ENCODE measurements at regions not wholly inside any gene's neighbourhood (a gene's known extent, or its start where the extent isn't known, plus 50 kb on each side); places are given as distances from the start of the nearest gene placed in this dataset.
A peak's percentile ranks its signal among the peaks of the same experiment; 100 is the strongest.
"Not testable (repeated sequence)": the region's sequence is repeated elsewhere in the genome, so short reads cannot be mapped to it uniquely, and the experiment has no call there.

DNA sequence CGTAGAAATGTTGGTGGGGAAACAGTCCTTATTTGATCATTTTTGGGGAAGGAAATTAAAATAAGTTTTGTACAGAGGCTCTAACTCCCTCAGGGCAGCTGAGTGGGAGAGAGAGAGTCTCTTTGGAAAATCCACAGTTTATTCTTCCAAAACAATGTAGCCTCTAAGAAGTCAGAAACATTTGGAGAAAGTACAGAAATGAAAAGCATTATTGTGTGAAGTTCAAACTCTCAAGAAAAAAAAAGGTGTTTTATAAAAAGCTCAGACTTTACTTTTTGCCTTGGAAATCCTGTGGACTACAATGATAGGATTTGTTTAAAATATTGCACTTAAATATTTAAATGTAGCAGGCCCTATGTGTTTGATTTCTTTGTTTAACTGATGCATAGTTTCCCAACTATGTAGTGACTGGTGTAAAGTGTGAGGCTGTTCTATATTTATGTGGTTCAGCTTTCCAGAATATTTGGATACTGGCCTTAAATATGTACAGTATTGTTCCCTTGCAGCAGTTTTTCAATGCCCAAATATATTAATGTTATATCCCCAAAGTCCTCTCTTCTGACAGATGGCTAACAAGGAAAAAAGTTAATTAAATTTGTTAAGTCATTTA lies 82.0 kb upstream of the OTOGL start:
- Histone ChIP-seq H3K36me3 (ENCODE audit: control insufficient read depth, insufficient read depth, low read length) (no peaks in the 10 kb centered on the region), H3K9ac (ENCODE audit: insufficient read depth, low read length) (no peak overlapping the region), H3K79me2 (ENCODE audit: control insufficient read depth, insufficient read depth, low read length) (no peaks in the 10 kb centered on the region), H3K27ac (ENCODE audit: insufficient read depth, low read length) (no peak overlapping the region), H3K27me3 (ENCODE audit: control insufficient read depth, insufficient read depth, low read length) (no peaks in the 10 kb centered on the region), H3K4me2 (ENCODE audit: extremely low read depth, insufficient read depth, low read length) (no peak overlapping the region), H3K9me3 (ENCODE audit: control insufficient read depth, insufficient read depth, low read depth, low read length) (no peaks in the 10 kb centered on the region), H3K4me1 (ENCODE audit: control insufficient read depth, extremely low read depth, insufficient read depth, low read length) (peaks cover 2% of the 10 kb centered on the region), H4K20me1 (ENCODE audit: control insufficient read depth, extremely low read depth, insufficient read depth, low read length) (no peaks in the 10 kb centered on the region), H2AFZ (ENCODE audit: low read length) (peak overlapping the region; percentile 15), H3K4me3 (replicated peaks in 1 of 4; ENCODE audit: control extremely low read depth in 1 of 4, insufficient read depth in 1 of 4, low read depth in 3 of 4, low read length in 4 of 4) (no peak overlapping the region)
- DNase-seq (ENCODE audit: low read depth in 2 of 2): peak; percentile 8 to 25
- TF ChIP-seq EZH2 (IDR thresholded peaks at IDR 0.05; ENCODE audit: low read length, missing control alignments): no peak
- TF ChIP-seq, protein P1, sequence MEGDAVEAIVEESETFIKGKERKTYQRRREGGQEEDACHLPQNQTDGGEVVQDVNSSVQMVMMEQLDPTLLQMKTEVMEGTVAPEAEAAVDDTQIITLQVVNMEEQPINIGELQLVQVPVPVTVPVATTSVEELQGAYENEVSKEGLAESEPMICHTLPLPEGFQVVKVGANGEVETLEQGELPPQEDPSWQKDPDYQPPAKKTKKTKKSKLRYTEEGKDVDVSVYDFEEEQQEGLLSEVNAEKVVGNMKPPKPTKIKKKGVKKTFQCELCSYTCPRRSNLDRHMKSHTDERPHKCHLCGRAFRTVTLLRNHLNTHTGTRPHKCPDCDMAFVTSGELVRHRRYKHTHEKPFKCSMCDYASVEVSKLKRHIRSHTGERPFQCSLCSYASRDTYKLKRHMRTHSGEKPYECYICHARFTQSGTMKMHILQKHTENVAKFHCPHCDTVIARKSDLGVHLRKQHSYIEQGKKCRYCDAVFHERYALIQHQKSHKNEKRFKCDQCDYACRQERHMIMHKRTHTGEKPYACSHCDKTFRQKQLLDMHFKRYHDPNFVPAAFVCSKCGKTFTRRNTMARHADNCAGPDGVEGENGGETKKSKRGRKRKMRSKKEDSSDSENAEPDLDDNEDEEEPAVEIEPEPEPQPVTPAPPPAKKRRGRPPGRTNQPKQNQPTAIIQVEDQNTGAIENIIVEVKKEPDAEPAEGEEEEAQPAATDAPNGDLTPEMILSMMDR (conservative IDR thresholded peaks at IDR 0.05 in 1 of 2, IDR thresholded peaks at IDR 0.05 in 1 of 2; ENCODE audit: low read depth in 1 of 2, low read length in 2 of 2): no peak

DNA sequence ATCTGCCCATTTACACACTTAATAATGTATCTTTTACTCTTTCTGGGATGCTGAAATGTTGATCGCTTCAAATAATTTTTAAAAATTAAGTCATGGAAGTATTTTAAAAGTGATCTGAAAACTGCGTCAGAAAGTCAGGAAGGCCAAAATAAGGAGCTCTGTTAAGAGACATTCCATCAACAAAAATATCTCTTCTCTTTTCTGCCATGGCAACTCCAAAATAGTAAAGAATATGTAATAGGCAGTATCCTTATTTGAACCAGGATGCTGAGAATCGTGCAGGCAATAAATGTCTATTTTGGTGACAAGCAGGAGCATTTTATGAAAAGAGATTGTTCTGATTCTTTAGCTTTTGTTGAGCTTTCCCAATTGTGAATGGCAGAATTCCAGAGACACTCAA lies 81.8 kb upstream of the PPP1R12A start:
- no peaks in the 10 kb centered on the region for H4K20me1 ChIP-seq (ENCODE audit: control insufficient read depth, extremely low read depth, insufficient read depth, low read length)
- TF ChIP-seq, protein P1 (conservative IDR thresholded peaks at IDR 0.05 in 1 of 2, IDR thresholded peaks at IDR 0.05 in 1 of 2; ENCODE audit: low read depth in 1 of 2, low read length in 2 of 2): no peak
- no peak for TF ChIP-seq EZH2 (IDR thresholded peaks at IDR 0.05; ENCODE audit: low read length, missing control alignments)
- H3K4me1 ChIP-seq (ENCODE audit: control insufficient read depth, extremely low read depth, insufficient read depth, low read length): peaks cover 2% of the 10 kb centered on the region
- no peak overlapping the region for H3K27ac ChIP-seq (ENCODE audit: insufficient read depth, low read length)
- no peaks in the 10 kb centered on the region for H3K36me3 ChIP-seq (ENCODE audit: control insufficient read depth, insufficient read depth, low read length)
- H3K4me3 ChIP-seq (replicated peaks in 1 of 4; ENCODE audit: control extremely low read depth in 1 of 4, insufficient read depth in 1 of 4, low read depth in 3 of 4, low read length in 4 of 4): no peak overlapping the region
- no peak overlapping the region for H3K9ac ChIP-seq (ENCODE audit: insufficient read depth, low read length)
- no peak overlapping the region for H3K4me2 ChIP-seq (ENCODE audit: extremely low read depth, insufficient read depth, low read length)
- no peaks in the 10 kb centered on the region for H3K79me2 ChIP-seq (ENCODE audit: control insufficient read depth, insufficient read depth, low read length)
- no peaks in the 10 kb centered on the region for H3K27me3 ChIP-seq (ENCODE audit: control insufficient read depth, insufficient read depth, low read length)
- H2AFZ ChIP-seq (ENCODE audit: low read length): no peak overlapping the region
- no peaks in the 10 kb centered on the region for H3K9me3 ChIP-seq (ENCODE audit: control insufficient read depth, insufficient read depth, low read depth, low read length)
- DNase-seq (ENCODE audit: low read depth in 2 of 2): no peak

DNA sequence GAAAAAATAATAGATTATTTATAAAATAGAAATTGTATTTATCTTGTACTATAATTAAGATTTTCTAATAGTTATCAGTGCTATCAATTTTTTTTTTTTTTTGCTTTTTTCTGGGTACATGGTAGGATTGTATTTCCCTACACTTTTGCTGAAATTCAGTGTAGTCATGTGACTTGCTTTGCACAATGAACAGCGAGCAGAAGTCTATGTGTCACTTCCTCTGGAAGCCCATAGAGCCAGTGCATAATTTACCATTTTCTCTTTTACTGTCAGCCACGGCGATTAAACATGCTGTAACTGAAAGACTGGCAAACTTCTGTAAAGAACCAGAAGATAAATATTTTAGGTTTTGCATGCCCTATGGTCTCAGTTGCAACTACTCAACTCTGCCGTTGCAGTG lies 80.8 kb upstream of the PPP1R12A start:
- no peak for DNase-seq (ENCODE audit: low read depth in 2 of 2)
- H2AFZ ChIP-seq (ENCODE audit: low read length): peak overlapping the region; percentile 34
- no peaks in the 10 kb centered on the region for H3K36me3 ChIP-seq (ENCODE audit: control insufficient read depth, insufficient read depth, low read length)
- no peaks in the 10 kb centered on the region for H3K9me3 ChIP-seq (ENCODE audit: control insufficient read depth, insufficient read depth, low read depth, low read length)
- H3K4me3 ChIP-seq (replicated peaks in 1 of 4; ENCODE audit: control extremely low read depth in 1 of 4, insufficient read depth in 1 of 4, low read depth in 3 of 4, low read length in 4 of 4): no peak overlapping the region
- H4K20me1 ChIP-seq (ENCODE audit: control insufficient read depth, extremely low read depth, insufficient read depth, low read length): no peaks in the 10 kb centered on the region
- H3K27ac ChIP-seq (ENCODE audit: insufficient read depth, low read length): no peak overlapping the region
- no peaks in the 10 kb centered on the region for H3K79me2 ChIP-seq (ENCODE audit: control insufficient read depth, insufficient read depth, low read length)
- H3K27me3 ChIP-seq (ENCODE audit: control insufficient read depth, insufficient read depth, low read length): no peaks in the 10 kb centered on the region
- H3K4me2 ChIP-seq (ENCODE audit: extremely low read depth, insufficient read depth, low read length): no peak overlapping the region
- no peak overlapping the region for H3K9ac ChIP-seq (ENCODE audit: insufficient read depth, low read length)
- TF ChIP-seq EZH2 (IDR thresholded peaks at IDR 0.05; ENCODE audit: low read length, missing control alignments): no peak
- TF ChIP-seq, protein P1 (conservative IDR thresholded peaks at IDR 0.05 in 1 of 2, IDR thresholded peaks at IDR 0.05 in 1 of 2; ENCODE audit: low read depth in 1 of 2, low read length in 2 of 2): no peak
- H3K4me1 ChIP-seq (ENCODE audit: control insufficient read depth, extremely low read depth, insufficient read depth, low read length): peaks cover 2% of the 10 kb centered on the region

DNA sequence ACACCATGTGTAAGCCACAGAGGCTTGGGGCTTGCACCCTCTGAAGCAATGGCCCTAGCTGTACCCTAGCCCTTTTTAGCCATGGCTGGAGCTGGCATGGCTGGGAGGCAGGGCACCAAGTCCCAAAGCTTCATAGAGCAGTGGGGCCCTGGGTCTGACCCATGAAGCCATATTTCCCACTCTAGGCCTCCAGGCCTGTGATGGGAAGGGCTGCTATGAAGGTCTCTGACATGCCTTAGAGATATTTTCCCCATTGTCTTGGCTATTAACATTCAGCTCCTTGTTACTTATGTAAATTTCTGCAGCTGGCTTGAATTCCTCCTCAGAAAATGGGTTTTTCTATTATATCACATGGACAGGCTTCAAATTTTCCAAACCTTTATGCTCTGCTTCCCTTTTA lies 68.8 kb upstream of the PPP1R12A start:
- DNase-seq (ENCODE audit: low read depth in 2 of 2); H3K9ac ChIP-seq (ENCODE audit: insufficient read depth, low read length): not testable (repeated sequence)

More for the DNA sequence above, 68.8 kb upstream of the PPP1R12A start:
- H3K4me2 ChIP-seq (ENCODE audit: extremely low read depth, insufficient read depth, low read length); H3K27ac ChIP-seq (ENCODE audit: insufficient read depth, low read length); H2AFZ ChIP-seq (ENCODE audit: low read length); H3K4me1 ChIP-seq (ENCODE audit: control insufficient read depth, extremely low read depth, insufficient read depth, low read length); H4K20me1 ChIP-seq (ENCODE audit: control insufficient read depth, extremely low read depth, insufficient read depth, low read length); H3K27me3 ChIP-seq (ENCODE audit: control insufficient read depth, insufficient read depth, low read length); H3K36me3 ChIP-seq (ENCODE audit: control insufficient read depth, insufficient read depth, low read length); H3K4me3 ChIP-seq (replicated peaks in 1 of 4; ENCODE audit: control extremely low read depth in 1 of 4, insufficient read depth in 1 of 4, low read depth in 3 of 4, low read length in 4 of 4); H3K9me3 ChIP-seq (ENCODE audit: control insufficient read depth, insufficient read depth, low read depth, low read length); H3K79me2 ChIP-seq (ENCODE audit: control insufficient read depth, insufficient read depth, low read length): not testable (repeated sequence)

Measured in fibroblast of lung (primary cell).